Lower leg skin (tissue), 3 donors: ENCODE measurements at regions not wholly inside any gene's neighbourhood (a gene's known extent, or its start where the extent isn't known, plus 50 kb on each side); places are given as distances from the start of the nearest gene placed in this dataset.

Experiments used
- CTCF ChIP-seq, 3 donors: fragments of 450-650 bp; IDR thresholded peaks; one replicate each; pipeline ENCODE4 v1.5.1; 2016; ENCODE audit warnings: antibody characterized with exemption in 3 of 3, mild to moderate bottlenecking in 3 of 3, moderate library complexity in 2 of 3
- POLR2A ChIP-seq, 2 donors: fragments of 450-650 bp; IDR thresholded peaks; one replicate each; pipeline ENCODE4 v1.6.1; 2016 to 2017; ENCODE audit warnings: antibody characterized with exemption in 2 of 2, mild to moderate bottlenecking in 1 of 2, moderate library complexity in 1 of 2

GRCh38 chr3:30948426-30948825 lies 54.0 kb upstream of the GADL1 start:
- no peak for TF ChIP-seq CTCF (IDR thresholded peaks at IDR 0.05)
- TF ChIP-seq POLR2A (IDR thresholded peaks at IDR 0.05) = no peak
